Erythroblast (primary cell): ENCODE measurements at regions not wholly inside any gene's neighbourhood (a gene's known extent, or its start where the extent isn't known, plus 50 kb on each side); places are given as distances from the start of the nearest gene placed in this dataset.
"Not testable (repeated sequence)": the region's sequence is repeated elsewhere in the genome, so short reads cannot be mapped to it uniquely, and the experiment has no call there.

Experiments used
- GATA1 ChIP-seq: IDR thresholded peaks from 2 replicates; pipeline ENCODE4 v1.6.1; 2011; ENCODE audit warnings: low read depth, mild to moderate bottlenecking, control low read depth, low read length, moderate library complexity
- POLR2A ChIP-seq: IDR thresholded peaks from 2 replicates; pipeline ENCODE4 v1.6.1; 2011; ENCODE audit warnings: mild to moderate bottlenecking, low read length

GRCh38 chr1:157255891-157256290, 117.7 kb upstream of the ETV3 start:
- not testable (repeated sequence) for TF ChIP-seq POLR2A, GATA1
